KMS-11 (cell line): ENCODE measurements at regions not wholly inside any gene's neighbourhood (a gene's known extent, or its start where the extent isn't known, plus 50 kb on each side); places are given as distances from the start of the nearest gene placed in this dataset.

Source experiments
- H2AFZ ChIP-seq: fragments of 200-600 bp; sonication (generic); 2 replicates; pipeline ENCODE4 v1.6.1; 2016; ENCODE audit warnings: antibody characterized with exemption, mixed run types, low read depth
- H3K27ac ChIP-seq: fragments of 200-600 bp; sonication (generic); 2 replicates; pipeline ENCODE4 v1.6.1; 2016; ENCODE audit warnings: mild to moderate bottlenecking, mixed run types
- H3K27me3 ChIP-seq: fragments of 200-600 bp; sonication (generic); 2 replicates; pipeline ENCODE4 v1.6.1; 2017; ENCODE audit warnings: mild to moderate bottlenecking, low read depth, mixed run types, moderate library complexity; ENCODE audit not compliant: insufficient read depth
- H3K36me3 ChIP-seq: fragments of 200-600 bp; sonication (generic); 2 replicates; pipeline ENCODE4 v1.6.1; 2017; ENCODE audit warnings: mild to moderate bottlenecking, mixed run types; ENCODE audit not compliant: insufficient read depth
- H3K4me1 ChIP-seq: fragments of 200-600 bp; sonication (generic); 2 replicates; pipeline ENCODE4 v1.6.1; 2016; ENCODE audit warnings: mild to moderate bottlenecking, low read depth, mixed run types; ENCODE audit not compliant: poor library complexity, severe bottlenecking
- H3K4me2 ChIP-seq: fragments of 200-600 bp; sonication (generic); 2 replicates; pipeline ENCODE4 v1.7.0; 2016; ENCODE audit warnings: mild to moderate bottlenecking, mixed run types
- H3K4me3 ChIP-seq: fragments of 200-600 bp; sonication (generic); IDR thresholded peaks from 2 replicates; pipeline ENCODE4 v1.6.1; 2017; ENCODE audit warnings: low read depth, low read length, mixed read lengths; ENCODE audit not compliant: insufficient read depth
- H3K79me2 ChIP-seq: fragments of 200-600 bp; sonication (generic); 2 replicates; pipeline ENCODE4 v1.6.1; 2016; ENCODE audit warnings: low read depth, mixed run types; ENCODE audit not compliant: insufficient read depth
- H3K9ac ChIP-seq: fragments of 200-600 bp; sonication (generic); 2 replicates; pipeline ENCODE4 v1.6.1; 2016; ENCODE audit warnings: mild to moderate bottlenecking, mixed run types
- H4K20me1 ChIP-seq: fragments of 200-600 bp; sonication (generic); 2 replicates; pipeline ENCODE4 v1.6.1; 2016; ENCODE audit warnings: mild to moderate bottlenecking, mixed run types; ENCODE audit not compliant: insufficient read depth
- TF ChIP-seq, protein P1 (sequence below): fragments of 200-600 bp; sonication (generic); conservative IDR thresholded peaks from 2 replicates; pipeline ENCODE4 v1.6.1; 2017; ENCODE audit warnings: low read depth, mild to moderate bottlenecking, antibody characterized with exemption, low read length, moderate library complexity, mixed read lengths

DNA sequence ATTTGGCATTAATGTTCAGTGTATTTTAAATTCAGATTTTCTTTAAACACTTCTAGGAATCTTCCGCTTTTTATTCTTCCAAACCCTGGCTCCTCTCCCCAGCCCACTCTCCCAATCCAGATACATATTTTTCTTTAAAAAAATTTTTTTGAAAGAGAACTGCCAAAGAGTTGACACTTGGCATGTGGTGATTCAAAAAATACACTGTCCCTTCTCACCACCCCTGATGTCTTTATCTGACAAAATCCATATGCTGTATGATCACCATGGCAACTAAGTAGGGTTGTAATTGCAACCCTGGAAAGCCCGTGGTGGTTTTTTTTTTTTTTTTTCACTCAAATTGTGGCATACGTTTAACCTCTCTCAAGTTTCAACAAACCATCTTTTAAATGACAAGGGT, 355.8 kb upstream of the SASH1 start:
- H3K79me2 ChIP-seq = no peaks in the 10 kb centered on the region
- H3K4me2 ChIP-seq = no peak overlapping the region
- no peaks in the 10 kb centered on the region for H3K36me3 ChIP-seq
- no peaks in the 10 kb centered on the region for H4K20me1 ChIP-seq
- H3K4me3 ChIP-seq = no peak overlapping the region
- no peak overlapping the region for H3K9ac ChIP-seq
- TF ChIP-seq, protein P1, sequence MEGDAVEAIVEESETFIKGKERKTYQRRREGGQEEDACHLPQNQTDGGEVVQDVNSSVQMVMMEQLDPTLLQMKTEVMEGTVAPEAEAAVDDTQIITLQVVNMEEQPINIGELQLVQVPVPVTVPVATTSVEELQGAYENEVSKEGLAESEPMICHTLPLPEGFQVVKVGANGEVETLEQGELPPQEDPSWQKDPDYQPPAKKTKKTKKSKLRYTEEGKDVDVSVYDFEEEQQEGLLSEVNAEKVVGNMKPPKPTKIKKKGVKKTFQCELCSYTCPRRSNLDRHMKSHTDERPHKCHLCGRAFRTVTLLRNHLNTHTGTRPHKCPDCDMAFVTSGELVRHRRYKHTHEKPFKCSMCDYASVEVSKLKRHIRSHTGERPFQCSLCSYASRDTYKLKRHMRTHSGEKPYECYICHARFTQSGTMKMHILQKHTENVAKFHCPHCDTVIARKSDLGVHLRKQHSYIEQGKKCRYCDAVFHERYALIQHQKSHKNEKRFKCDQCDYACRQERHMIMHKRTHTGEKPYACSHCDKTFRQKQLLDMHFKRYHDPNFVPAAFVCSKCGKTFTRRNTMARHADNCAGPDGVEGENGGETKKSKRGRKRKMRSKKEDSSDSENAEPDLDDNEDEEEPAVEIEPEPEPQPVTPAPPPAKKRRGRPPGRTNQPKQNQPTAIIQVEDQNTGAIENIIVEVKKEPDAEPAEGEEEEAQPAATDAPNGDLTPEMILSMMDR = no peak
- H3K27ac ChIP-seq = no peak overlapping the region
- H3K4me1 ChIP-seq = no peaks in the 10 kb centered on the region
- H2AFZ ChIP-seq = no peak overlapping the region
- no peaks in the 10 kb centered on the region for H3K27me3 ChIP-seq

DNA sequence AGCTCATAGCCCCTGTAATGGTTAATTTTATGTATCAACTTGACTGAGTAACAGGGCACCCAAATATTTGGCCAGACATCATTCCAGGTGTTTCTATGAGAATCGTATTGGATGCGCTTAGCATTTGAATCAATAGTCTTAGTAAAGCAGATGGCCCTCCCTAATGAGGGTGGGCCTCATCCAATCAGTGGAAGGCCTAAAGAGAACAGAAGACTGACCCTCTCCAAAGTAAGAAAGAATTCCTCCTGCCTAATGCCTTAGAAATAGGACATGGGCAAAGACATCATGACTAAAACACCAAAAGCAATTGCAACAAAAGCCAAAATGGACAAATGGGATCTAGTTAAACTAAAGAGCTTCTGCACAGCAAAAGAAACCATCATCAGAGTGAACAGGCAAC, 352.5 kb upstream of the SASH1 start:
- Histone ChIP-seq H3K27me3 (no peaks in the 10 kb centered on the region), H2AFZ (no peak overlapping the region), H3K27ac (no peak overlapping the region), H3K4me3 (no peak overlapping the region), H3K4me1 (no peaks in the 10 kb centered on the region), H3K36me3 (no peaks in the 10 kb centered on the region), H4K20me1 (no peaks in the 10 kb centered on the region), H3K79me2 (no peaks in the 10 kb centered on the region), H3K4me2 (no peak overlapping the region), H3K9ac (no peak overlapping the region)
- TF ChIP-seq, protein P1 = no peak

DNA sequence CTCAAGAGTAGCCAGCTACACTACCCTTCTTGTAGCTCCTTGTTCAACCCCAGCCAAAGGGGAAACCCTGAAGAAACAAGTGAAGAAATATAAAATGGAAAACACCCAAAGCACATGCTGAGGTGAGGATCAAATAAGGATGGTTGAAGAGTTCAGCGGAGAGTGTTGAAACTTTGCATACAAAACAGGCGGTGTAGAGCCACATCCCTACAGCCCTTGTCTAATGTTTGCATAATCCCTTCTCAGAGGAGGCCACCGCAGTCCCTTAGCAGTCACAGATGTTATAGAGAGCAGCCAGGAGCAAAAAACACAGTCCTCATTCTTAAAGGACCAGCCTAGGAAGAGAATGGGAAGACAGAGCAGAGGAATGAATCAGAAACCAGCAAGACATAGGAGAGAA, 350.7 kb upstream of the SASH1 start:
- H3K4me1 ChIP-seq = no peaks in the 10 kb centered on the region
- no peak overlapping the region for H3K4me2 ChIP-seq
- H2AFZ ChIP-seq = no peak overlapping the region
- no peak overlapping the region for H3K4me3 ChIP-seq
- H3K27ac ChIP-seq = no peak overlapping the region
- TF ChIP-seq, protein P1 = no peak
- H3K79me2 ChIP-seq = no peaks in the 10 kb centered on the region
- H3K9ac ChIP-seq = no peak overlapping the region
- H4K20me1 ChIP-seq = no peaks in the 10 kb centered on the region
- H3K36me3 ChIP-seq = no peaks in the 10 kb centered on the region
- H3K27me3 ChIP-seq = no peaks in the 10 kb centered on the region

DNA sequence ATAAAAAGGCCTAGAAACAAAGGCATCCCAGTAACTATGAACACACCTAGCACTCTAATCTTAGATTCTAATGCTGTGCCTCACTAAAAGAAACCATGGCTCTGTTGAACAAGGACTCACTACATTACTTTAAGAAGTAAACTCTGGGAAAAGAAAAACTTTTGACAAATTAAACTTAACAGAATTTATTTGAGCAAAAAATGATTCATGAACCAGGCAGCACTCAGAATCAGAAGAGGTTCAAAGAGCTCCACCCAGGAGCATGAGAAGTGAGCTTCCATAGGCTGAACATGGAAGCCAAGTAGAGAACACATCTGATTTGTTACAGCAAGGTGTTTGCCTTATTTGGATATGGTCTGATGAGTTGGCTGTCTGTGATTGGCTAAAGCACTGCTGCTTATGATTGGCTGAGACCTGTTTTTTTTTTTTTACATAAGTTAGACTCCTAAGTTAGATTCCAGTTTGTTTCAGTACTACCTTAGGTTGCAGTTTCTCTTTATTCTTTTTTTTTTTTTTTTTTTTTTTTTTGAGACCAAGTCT, 343.6 kb upstream of the SASH1 start:
- H3K9ac ChIP-seq = no peak overlapping the region
- H3K4me2 ChIP-seq = no peak overlapping the region
- TF ChIP-seq, protein P1 = no peak
- H3K27ac ChIP-seq = no peak overlapping the region
- no peaks in the 10 kb centered on the region for H4K20me1 ChIP-seq
- no peak overlapping the region for H2AFZ ChIP-seq
- H3K4me1 ChIP-seq = no peaks in the 10 kb centered on the region
- no peaks in the 10 kb centered on the region for H3K79me2 ChIP-seq
- no peaks in the 10 kb centered on the region for H3K36me3 ChIP-seq
- H3K27me3 ChIP-seq = no peaks in the 10 kb centered on the region
- H3K4me3 ChIP-seq = no peak overlapping the region
